ENCODE measurements at regions not wholly inside any gene's neighbourhood (a gene's known extent, or its start where the extent isn't known, plus 50 kb on each side); places are given as distances from the start of the nearest gene placed in this dataset.
"Not testable (repeated sequence)": the region's sequence is repeated elsewhere in the genome, so short reads cannot be mapped to it uniquely, and the experiment has no call there.

- H3K4me3 Mint-ChIP-seq = no peak overlapping the region
- peaks cover 7% of the 10 kb centered on the region for H3K4me1 Mint-ChIP-seq
- H3K9me3 Mint-ChIP-seq = no peaks in the 10 kb centered on the region
- no peak overlapping the region for H3K27ac Mint-ChIP-seq
- H3K36me3 Mint-ChIP-seq = peaks cover 7% of the 10 kb centered on the region
- no peak for DNase-seq
- H3K27me3 Mint-ChIP-seq = no peaks in the 10 kb centered on the region
Measured at GRCh38 chr14:71454010-71454409, 478.2 kb upstream of the RGS6 start.

GRCh38 chr14:71454513-71455332, 477.5 kb upstream of the RGS6 start:
- no peaks in the 10 kb centered on the region for H3K27me3 Mint-ChIP-seq
- H3K36me3 Mint-ChIP-seq = peaks cover 7% of the 10 kb centered on the region
- H3K9me3 Mint-ChIP-seq = no peaks in the 10 kb centered on the region
- peaks cover 5% of the 10 kb centered on the region for H3K4me1 Mint-ChIP-seq
- no peak for DNase-seq
- no peak overlapping the region for H3K27ac Mint-ChIP-seq
- H3K4me3 Mint-ChIP-seq = no peak overlapping the region

GRCh38 chr14:71460091-71460490, 472.1 kb upstream of the RGS6 start:
- H3K27ac Mint-ChIP-seq = no peak overlapping the region
- H3K4me3 Mint-ChIP-seq = no peak overlapping the region
- peaks cover 4% of the 10 kb centered on the region for H3K9me3 Mint-ChIP-seq
- no peak for DNase-seq
- peaks cover 29% of the 10 kb centered on the region for H3K36me3 Mint-ChIP-seq
- H3K4me1 Mint-ChIP-seq = peaks cover 4% of the 10 kb centered on the region
- H3K27me3 Mint-ChIP-seq = no peaks in the 10 kb centered on the region

GRCh38 chr14:71461617-71462016, 470.6 kb upstream of the RGS6 start:
- H3K27ac Mint-ChIP-seq, H3K27me3 Mint-ChIP-seq, DNase-seq, H3K9me3 Mint-ChIP-seq, H3K4me3 Mint-ChIP-seq, H3K4me1 Mint-ChIP-seq: not testable (repeated sequence)
- peaks cover 29% of the 10 kb centered on the region for H3K36me3 Mint-ChIP-seq

- peaks cover 3% of the 10 kb centered on the region for H3K4me1 Mint-ChIP-seq
- no peak overlapping the region for H3K4me3 Mint-ChIP-seq
- no peaks in the 10 kb centered on the region for H3K27me3 Mint-ChIP-seq
- H3K36me3 Mint-ChIP-seq = peaks cover 39% of the 10 kb centered on the region
- H3K9me3 Mint-ChIP-seq = peaks cover 9% of the 10 kb centered on the region
- no peak overlapping the region for H3K27ac Mint-ChIP-seq
- DNase-seq = no peak
Measured at GRCh38 chr14:71463807-71464206, 468.4 kb upstream of the RGS6 start.

- Mint-ChIP-seq H3K27ac (no peak overlapping the region), H3K9me3 (peaks cover 9% of the 10 kb centered on the region), H3K27me3 (no peaks in the 10 kb centered on the region), H3K4me1 (peaks cover 3% of the 10 kb centered on the region), H3K4me3 (no peak overlapping the region), H3K36me3 (peaks cover 42% of the 10 kb centered on the region)
- DNase-seq = no peak
Measured at GRCh38 chr14:71464840-71465239, 467.4 kb upstream of the RGS6 start.

- H3K27ac Mint-ChIP-seq = no peak overlapping the region
- peaks cover 38% of the 10 kb centered on the region for H3K36me3 Mint-ChIP-seq
- no peak overlapping the region for H3K4me3 Mint-ChIP-seq
- H3K9me3 Mint-ChIP-seq = peaks cover 9% of the 10 kb centered on the region
- H3K27me3 Mint-ChIP-seq = no peaks in the 10 kb centered on the region
- DNase-seq = no peak
- peaks cover 3% of the 10 kb centered on the region for H3K4me1 Mint-ChIP-seq
Measured at GRCh38 chr14:71465316-71465715, 466.9 kb upstream of the RGS6 start.

- no peak for DNase-seq
- no peak overlapping the region for H3K27ac Mint-ChIP-seq
- H3K36me3 Mint-ChIP-seq = peaks cover 37% of the 10 kb centered on the region
- H3K4me3 Mint-ChIP-seq = no peak overlapping the region
- peaks cover 5% of the 10 kb centered on the region for H3K4me1 Mint-ChIP-seq
- H3K27me3 Mint-ChIP-seq = no peaks in the 10 kb centered on the region
- H3K9me3 Mint-ChIP-seq = peaks cover 9% of the 10 kb centered on the region
Measured at GRCh38 chr14:71466251-71466650, 466.0 kb upstream of the RGS6 start.

- H3K27me3 Mint-ChIP-seq = no peaks in the 10 kb centered on the region
- H3K4me1 Mint-ChIP-seq = peaks cover 12% of the 10 kb centered on the region
- DNase-seq = no peak
- H3K4me3 Mint-ChIP-seq = no peak overlapping the region
- H3K27ac Mint-ChIP-seq = no peak overlapping the region
- H3K9me3 Mint-ChIP-seq = peaks cover 9% of the 10 kb centered on the region
- peaks cover 32% of the 10 kb centered on the region for H3K36me3 Mint-ChIP-seq
Measured at GRCh38 chr14:71466946-71467345, 465.3 kb upstream of the RGS6 start.

- no peak for DNase-seq
- H3K27me3 Mint-ChIP-seq = no peaks in the 10 kb centered on the region
- H3K4me1 Mint-ChIP-seq = peaks cover 17% of the 10 kb centered on the region
- H3K36me3 Mint-ChIP-seq = peaks cover 31% of the 10 kb centered on the region
- H3K27ac Mint-ChIP-seq = no peak overlapping the region
- peaks cover 9% of the 10 kb centered on the region for H3K9me3 Mint-ChIP-seq
- no peak overlapping the region for H3K4me3 Mint-ChIP-seq
Measured at GRCh38 chr14:71467361-71467811, 464.8 kb upstream of the RGS6 start.

GRCh38 chr14:71468701-71469100, 463.5 kb upstream of the RGS6 start:
- DNase-seq = no peak
- Mint-ChIP-seq H3K9me3 (peaks cover 9% of the 10 kb centered on the region), H3K36me3 (peaks cover 27% of the 10 kb centered on the region), H3K27me3 (no peaks in the 10 kb centered on the region), H3K27ac (no peak overlapping the region), H3K4me3 (no peak overlapping the region), H3K4me1 (peaks cover 24% of the 10 kb centered on the region)

GRCh38 chr14:71469643-71470335, 462.4 kb upstream of the RGS6 start:
- Mint-ChIP-seq H3K27ac (no peak overlapping the region), H3K27me3 (no peaks in the 10 kb centered on the region), H3K4me3 (no peak overlapping the region)

GRCh38 chr14:71471634-71472355, 460.4 kb upstream of the RGS6 start:
- Mint-ChIP-seq H3K9me3 (peaks cover 5% of the 10 kb centered on the region), H3K4me3 (no peak overlapping the region), H3K4me1 (peaks cover 40% of the 10 kb centered on the region), H3K27ac (peak overlapping the region; percentile 44), H3K27me3 (no peaks in the 10 kb centered on the region), H3K36me3 (peaks cover 30% of the 10 kb centered on the region)
- DNase-seq = no peak

More at GRCh38 chr14:71469643-71470335, 462.4 kb upstream of the RGS6 start:
- H3K4me1 Mint-ChIP-seq = peaks cover 29% of the 10 kb centered on the region
- H3K36me3 Mint-ChIP-seq = peaks cover 21% of the 10 kb centered on the region
- peaks cover 5% of the 10 kb centered on the region for H3K9me3 Mint-ChIP-seq
- DNase-seq = no peak

- Mint-ChIP-seq H3K4me1 (peaks cover 48% of the 10 kb centered on the region), H3K27ac (peak overlapping the region; percentile 42), H3K36me3 (peaks cover 30% of the 10 kb centered on the region), H3K9me3 (peaks cover 5% of the 10 kb centered on the region), H3K27me3 (no peaks in the 10 kb centered on the region), H3K4me3 (no peak overlapping the region)
- no peak for DNase-seq
Measured at GRCh38 chr14:71472356-71473340, 459.6 kb upstream of the RGS6 start.

Measured in activated naive CD8-positive, alpha-beta T cell treated with anti-CD3 and anti-CD28 coated beads for 36 hours (primary cell).